ENCODE measurements at regions not wholly inside any gene's neighbourhood (a gene's known extent, or its start where the extent isn't known, plus 50 kb on each side); places are given as distances from the start of the nearest gene placed in this dataset.

DNA sequence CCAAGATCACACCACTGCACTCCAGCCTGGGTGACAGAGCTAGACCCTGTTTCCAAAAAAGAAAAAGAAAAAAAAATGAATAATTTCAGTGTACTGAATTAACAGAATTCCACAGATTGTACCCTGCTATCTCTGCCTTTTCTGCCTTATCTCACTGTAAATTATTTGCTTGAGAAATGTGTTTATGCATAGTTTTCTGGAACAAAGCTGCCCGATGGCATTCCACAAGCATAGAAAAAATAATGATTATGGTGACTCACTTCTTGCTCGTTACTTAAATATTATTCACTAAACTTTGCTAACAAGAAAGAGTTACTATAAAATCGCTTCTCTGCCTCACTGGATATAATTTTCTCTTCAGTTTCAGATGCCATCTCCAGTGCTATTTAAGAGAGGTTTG, 88.7 kb upstream of the FAM169A start:
- DNase-seq, result no peak

GRCh38 chr5:74953937-74954720, 87.9 kb upstream of the FAM169A start:
- DNase-seq, result no peak

DNA sequence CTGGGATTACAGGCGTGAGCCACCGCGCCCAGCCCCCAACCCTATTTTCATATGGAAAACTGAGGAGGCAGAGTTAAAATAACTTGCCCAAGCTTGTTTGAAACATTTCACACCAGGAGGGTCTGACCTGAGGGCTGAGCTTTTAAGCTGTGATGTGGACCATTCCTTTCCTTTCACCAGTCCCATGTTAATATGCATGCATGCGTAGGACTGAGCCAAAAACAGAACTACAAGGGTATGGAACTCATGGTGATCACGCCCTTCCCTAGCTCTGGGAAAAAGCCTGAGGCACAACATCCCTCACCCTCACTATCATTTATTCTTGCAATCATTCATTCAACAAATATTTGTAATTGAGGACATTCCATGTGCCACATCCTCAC, 87.4 kb upstream of the FAM169A start:
- no peak for DNase-seq

DNA sequence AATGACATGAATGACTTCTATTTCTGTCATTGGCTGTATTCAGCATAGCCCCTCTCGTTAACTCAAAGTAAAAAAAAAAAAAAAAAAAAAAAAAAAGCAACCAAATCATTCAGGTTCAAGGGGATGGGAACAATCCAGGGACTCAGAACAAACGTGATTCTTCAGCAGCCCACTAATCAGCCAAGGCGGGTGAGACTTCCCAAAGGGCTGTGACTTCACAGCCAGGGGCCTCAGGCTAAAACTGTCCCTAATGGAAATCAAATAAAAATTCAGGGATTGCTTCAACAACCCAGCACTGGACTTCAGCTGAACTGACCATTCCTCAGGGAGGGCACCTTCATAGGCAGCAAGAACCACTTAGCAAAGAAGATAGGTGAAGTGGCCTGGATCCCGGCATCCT, 86.2 kb upstream of the FAM169A start:
- DNase-seq, result no peak

DNA sequence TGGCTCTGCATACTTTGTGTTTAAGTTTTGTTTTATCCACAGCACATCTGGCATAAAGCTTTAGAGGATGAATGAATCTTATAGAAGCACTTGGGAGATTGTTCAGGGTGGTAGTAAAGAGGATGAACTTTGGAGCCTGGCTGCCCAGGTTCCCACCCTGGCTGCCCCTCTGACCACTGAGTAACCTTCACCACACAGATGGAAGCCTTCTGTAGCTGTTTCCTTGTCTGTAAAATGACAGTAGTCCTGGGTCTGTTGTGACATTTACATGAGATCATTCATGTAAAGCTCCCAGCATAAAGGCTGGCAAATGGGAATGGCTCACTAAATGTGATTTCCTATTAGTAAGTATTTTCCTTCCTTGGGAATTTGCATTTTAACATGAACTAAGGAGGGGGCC, 85.7 kb upstream of the FAM169A start:
- no peak for DNase-seq

DNA sequence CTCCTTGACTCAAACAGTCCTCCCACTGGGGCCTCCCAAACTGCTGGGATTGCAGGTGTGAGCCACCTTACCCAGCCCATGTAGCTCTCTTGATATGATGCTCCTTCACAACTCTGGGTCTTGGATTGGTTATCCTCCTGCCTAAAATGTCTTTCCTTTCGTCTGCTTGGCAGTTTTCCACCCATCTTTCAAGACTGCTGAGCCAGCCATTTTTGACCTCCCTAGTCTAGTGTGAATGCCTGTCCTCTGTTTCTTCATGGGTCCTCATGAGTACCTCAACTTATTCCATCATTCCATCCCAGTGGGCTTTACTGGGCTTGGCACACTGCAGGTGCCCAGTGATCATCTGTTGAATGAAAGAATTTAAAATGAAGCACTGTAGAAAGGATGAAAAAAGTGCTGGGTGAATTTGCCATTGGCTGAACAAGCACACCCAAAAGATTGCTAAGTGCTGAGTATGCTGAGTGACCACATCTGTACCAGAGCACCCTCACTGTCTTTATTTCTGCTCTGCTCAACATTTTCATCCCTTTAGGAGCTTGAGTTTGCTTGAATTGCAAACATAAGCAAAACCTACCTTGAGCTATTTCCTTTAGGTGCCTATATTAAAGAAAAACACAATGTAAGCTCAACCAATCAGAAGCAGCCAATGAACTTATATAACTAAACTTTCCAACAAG, 84.8 kb upstream of the FAM169A start:
- DNase-seq, result no peak

DNA sequence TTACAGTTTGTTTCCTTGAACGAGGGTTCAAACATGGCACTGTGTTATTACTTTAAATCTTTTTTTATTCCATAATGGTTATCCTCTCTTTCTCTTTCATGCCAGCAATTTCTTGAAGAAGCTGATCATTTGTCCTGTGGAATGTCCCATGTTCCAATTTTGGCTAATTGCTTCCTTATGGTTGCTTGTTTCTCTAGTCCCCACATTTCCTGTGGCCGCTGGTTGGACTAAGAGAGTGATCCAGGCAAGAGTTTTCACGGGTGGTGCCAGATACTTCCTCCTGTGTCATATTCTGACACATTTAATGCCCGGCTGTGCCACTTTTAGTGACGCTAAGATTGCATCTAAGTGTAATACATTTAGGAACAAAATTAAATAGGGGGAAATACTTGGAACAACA, 83.8 kb upstream of the FAM169A start:
- no peak for DNase-seq

DNA sequence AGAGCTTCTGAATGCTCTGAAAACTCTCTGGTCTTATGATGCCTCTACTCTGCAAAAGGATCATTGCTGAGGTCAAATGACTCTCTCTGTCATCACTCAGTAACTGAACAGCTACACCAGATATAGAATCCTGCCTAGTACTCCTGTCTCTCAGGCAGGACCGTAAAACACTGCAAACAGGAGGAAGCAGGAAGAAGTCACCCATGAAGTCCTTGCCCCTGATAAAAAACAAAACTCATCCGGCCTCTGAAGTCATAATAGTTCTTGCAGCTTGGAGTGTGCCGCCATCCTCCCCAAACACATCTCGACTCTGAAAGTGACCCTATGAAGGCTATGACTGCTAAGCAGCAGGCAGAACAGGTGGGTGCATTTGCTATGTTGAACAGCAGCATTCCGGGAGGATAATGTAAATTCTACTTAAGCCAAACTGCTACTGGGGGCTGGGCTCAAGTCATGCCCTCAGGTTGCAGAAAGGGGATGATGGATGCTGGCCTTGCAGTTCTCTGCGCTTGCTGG, 81.9 kb upstream of the FAM169A start:
- DNase-seq, result no peak

- no peak for DNase-seq
Observed at GRCh38 chr5:74946471-74946870, 80.3 kb upstream of the FAM169A start.

DNA sequence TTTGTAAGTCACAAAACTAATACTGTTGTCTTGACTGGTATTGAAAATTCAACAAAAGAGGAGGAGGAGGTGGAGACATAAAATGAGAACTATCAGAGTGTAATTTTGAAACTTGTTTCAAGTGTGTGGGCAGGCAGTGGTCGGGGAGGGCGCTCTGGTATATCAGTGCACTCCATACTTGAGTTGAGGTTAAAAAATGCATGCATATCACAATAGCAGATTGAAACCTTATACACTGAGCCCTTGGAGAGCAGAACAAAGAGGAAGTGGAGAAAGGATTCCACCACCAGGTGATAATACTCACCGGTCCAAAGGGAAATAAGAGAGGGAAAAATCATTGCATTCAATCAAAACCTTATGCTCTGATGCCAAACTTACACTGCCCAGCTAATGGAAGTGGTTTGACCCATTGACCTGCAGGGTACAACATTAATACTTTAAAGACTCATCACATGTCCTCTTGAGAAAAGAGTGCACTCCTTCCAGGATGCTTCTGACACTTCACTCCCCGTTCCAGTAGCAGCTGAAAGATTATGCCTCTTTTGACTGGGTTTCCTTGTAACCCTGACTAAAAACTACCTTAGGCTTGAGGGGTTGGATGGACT, 79.5 kb upstream of the FAM169A start:
- no peak for DNase-seq

GRCh38 chr5:74943905-74944304, 77.7 kb upstream of the FAM169A start:
- DNase-seq, result no peak

DNA sequence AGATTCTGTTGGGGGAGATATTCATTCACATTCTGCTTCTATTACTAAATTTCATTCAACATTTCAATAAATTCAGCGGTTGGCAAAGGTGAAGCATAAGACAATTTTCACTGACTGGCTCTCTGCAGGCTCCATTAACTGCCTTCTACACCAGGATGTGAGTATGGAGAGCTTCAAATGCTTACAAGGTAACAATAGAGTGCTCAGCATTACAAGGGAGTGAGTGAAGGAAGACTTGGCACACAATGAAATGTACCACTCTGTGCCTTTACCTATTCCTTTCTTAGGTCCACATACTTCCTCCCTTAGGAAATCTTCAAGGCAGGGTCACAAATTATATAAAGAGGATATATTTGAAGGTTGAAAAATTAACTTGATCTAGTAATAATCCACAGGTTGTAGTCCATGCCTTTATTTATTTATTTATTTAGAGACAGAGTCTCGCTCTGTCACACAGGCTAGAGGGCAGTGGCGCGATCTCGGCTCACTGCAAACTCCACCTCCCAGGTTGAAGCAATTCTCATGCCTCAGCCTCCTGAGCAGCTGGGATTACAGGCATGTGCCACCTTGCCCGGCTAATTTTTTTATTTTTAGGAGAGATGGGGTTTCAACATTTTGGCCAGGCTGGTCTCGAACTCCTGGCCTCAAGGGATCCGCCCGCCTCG, 76.6 kb upstream of the FAM169A start:
- DNase-seq, result no peak

DNA sequence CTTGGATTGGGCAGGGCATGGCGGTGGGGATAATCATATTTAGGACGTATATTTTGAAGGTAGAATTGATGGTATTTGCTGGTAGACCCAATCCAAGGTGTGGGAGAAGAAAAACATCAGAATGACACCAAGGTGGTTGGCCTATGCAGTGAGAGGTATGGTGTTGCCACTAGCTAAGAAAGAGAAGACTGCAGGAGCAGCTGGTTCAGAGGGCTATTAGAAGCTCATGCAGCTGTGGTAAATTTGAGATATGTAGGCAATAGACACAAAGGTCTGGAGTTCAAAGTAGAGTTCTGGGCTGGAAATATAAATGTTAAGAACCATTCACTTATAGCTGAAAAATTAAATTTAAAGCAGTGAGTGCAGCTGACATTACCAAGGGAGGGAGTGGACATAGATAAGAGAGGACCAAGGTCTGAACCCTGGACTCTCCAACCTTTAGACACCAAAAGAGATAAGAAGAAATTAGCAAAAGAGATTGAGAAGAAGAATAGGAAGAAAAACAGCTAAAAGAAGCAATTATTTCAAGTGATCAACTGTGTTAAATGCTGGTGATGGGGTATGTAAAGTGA, 74.7 kb upstream of the FAM169A start:
- no peak for DNase-seq

DNA sequence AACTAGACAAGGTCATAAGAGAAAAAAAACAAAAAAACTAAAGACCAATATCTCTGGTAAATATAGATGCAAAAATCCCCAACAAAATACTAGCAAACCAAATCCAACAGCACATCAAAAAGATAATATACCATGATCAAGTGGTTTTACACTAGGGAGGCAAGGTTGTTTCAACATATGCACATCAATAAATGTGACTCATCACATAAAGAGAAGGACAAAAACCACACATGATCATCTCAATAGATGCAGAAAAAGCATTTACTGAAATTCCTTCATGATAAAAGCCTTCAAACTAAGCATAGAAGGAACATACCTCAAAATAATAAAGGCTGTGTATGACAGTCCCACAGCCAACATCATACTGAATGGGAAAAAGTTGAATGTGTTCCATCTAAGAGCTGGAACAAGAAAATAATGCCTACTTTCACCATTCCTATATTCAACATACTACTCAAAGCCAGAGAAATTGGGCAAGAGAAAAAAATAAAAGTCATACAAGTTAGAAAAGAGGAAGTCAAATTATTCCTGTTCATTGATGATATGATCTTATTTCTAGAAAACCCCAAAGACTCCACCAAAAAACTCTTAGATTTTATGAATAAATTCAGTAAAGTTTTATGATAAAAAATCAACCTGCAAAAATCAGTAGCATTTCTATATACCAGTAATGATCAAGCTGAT, 72.2 kb upstream of the FAM169A start:
- no peak for DNase-seq

GRCh38 chr5:74935752-74936091, 69.5 kb upstream of the FAM169A start:
- DNase-seq, result no peak

- no peak for DNase-seq
Observed at GRCh38 chr5:74934949-74935751, 69.0 kb upstream of the FAM169A start.

DNA sequence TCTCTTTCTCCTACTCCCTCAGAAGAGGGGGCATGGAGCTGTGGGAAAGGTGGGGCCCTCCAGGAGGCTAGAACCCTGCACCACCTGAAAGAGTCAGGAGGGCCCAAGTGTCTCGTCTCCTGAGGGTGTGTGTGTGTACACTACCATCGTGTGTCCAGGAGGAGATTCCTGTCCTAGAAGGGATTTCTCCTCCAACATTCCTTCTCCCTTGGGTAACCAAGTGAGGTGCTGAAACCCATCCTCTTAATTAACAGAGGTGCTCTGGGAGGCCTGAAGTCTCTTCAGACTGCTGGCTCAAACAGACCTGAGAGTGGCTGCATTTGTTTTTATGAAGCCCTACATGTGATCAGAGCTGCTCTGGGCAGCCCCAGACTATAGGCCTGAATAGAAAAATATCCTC, 61.1 kb upstream of the FAM169A start:
- DNase-seq, result no peak

DNA sequence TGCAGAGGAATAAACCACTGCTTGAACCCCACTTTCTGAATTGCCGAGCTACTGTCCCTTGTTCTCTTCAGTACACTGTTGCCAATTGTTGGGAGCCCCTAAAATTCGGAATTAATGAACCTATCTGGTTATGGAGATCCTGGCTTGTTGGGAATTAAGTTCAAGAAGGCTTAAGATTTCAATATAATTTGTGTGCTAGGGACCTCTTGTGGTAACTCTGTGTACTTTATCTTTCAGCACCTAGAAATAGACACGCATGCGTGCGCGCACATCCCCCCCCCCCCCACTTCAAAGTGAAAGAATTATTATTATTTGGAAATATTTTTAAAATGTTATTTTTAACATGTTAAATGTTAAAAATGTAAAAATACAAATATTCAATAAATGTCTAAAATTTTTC, 53.3 kb upstream of the FAM169A start:
- peak; percentile 18 for DNase-seq

DNA sequence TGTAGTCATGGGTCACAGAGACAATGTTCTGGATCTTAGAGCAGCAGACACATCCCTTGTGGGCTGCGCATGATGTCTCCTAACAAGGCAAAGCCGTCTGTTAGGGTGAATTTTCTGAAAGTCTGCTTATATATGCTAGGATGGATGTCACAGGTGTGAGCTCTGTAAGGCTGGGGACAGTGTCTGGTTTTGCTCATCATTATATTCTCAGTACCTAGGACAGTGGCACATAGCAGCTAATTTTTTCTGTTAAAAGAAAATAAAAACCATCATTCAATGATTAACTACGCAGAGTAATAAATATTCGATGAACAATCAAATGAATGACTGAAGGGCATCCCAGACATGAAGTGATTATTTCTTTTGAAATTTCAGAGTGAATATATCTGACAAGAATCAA, 52.9 kb upstream of the FAM169A start:
- DNase-seq, result no peak

DNA sequence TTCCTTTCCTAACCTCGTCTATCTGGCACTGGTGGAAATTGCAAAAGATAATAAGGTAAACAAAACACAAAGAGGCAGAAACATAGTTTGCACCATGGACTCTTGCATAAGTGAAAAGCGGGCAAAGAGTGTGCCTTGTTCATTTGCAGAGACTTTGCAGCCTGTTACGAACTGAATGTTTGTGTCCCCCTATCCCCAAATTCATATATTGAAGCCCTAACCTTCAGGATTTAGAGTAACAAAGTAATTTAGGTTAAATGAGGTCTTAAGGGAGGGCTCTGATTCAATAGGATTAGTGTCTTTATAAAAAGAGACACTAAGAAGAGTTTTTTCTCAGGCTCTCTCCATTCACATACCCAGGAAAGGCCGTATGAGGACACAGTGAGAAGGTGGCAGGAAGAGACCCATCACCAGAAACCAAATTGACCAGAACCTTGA, 52.1 kb upstream of the FAM169A start:
- no peak for DNase-seq
